DOHH2 (cell line): ENCODE measurements at regions not wholly inside any gene's neighbourhood (a gene's known extent, or its start where the extent isn't known, plus 50 kb on each side); places are given as distances from the start of the nearest gene placed in this dataset.

Experiments used
- H3F3A ChIP-seq: fragments of 200-600 bp; sonication (generic), shearing (Covaris generic); 2 replicates; pipeline ENCODE4 v1.6.0; 2016; ENCODE audit warnings: antibody characterized with exemption, mild to moderate bottlenecking; ENCODE audit not compliant: control insufficient read depth, insufficient read depth
- H3K27ac ChIP-seq: fragments of 200-600 bp; sonication (generic); 2 replicates; pipeline ENCODE4 v1.5.1; 2014; ENCODE audit warnings: low read depth, mild to moderate bottlenecking, low read length, moderate library complexity
- H3K27me3 ChIP-seq: fragments of 200-600 bp; sonication (generic); 2 replicates; pipeline ENCODE4 v1.6.1; 2014; ENCODE audit warnings: mild to moderate bottlenecking, low read length, mixed read lengths; ENCODE audit not compliant: control insufficient read depth
- H3K36me3 ChIP-seq: fragments of 200-600 bp; sonication (generic); 2 replicates; pipeline ENCODE4 v1.6.1; 2014; ENCODE audit warnings: mild to moderate bottlenecking, low read length, moderate library complexity, mixed read lengths; ENCODE audit not compliant: control insufficient read depth
- H3K4me1 ChIP-seq: fragments of 200-600 bp; sonication (generic); 2 replicates; pipeline ENCODE4 v1.6.1; 2014; ENCODE audit warnings: mild to moderate bottlenecking, low read length, mixed read lengths; ENCODE audit not compliant: control insufficient read depth
- H3K4me2 ChIP-seq: fragments of 200-600 bp; sonication (generic); 2 replicates; pipeline ENCODE4 v1.6.0; 2014; ENCODE audit warnings: mild to moderate bottlenecking, low read length, moderate library complexity
- H3K4me3 ChIP-seq: fragments of 200-600 bp; sonication (generic); 2 replicates; pipeline ENCODE4 v1.5.1; 2014; ENCODE audit warnings: mild to moderate bottlenecking, low read length, mixed read lengths
- H3K79me2 ChIP-seq: fragments of 200-600 bp; sonication (generic); 2 replicates; pipeline ENCODE4 v1.6.1; 2014; ENCODE audit warnings: mild to moderate bottlenecking, low read length, mixed read lengths; ENCODE audit not compliant: control insufficient read depth
- H3K9me2 ChIP-seq: fragments of 200-600 bp; sonication (generic); replicated peaks from 2 replicates; pipeline ENCODE4 v1.6.1; 2014; ENCODE audit warnings: mild to moderate bottlenecking, low read length, mixed read lengths; ENCODE audit not compliant: control insufficient read depth
- H3K9me3 ChIP-seq: fragments of 200-600 bp; sonication (generic); 2 replicates; pipeline ENCODE4 v1.6.1; 2014; ENCODE audit warnings: antibody characterized with exemption, low read length, mixed read lengths; ENCODE audit not compliant: control insufficient read depth, insufficient read depth
- H4K20me1 ChIP-seq: fragments of 200-600 bp; sonication (generic); 2 replicates; pipeline ENCODE4 v1.6.0; 2014; ENCODE audit warnings: low read depth, mild to moderate bottlenecking, antibody characterized with exemption, low read length, moderate library complexity; ENCODE audit not compliant: control insufficient read depth, insufficient read depth
- EZH2phosphoT487 ChIP-seq: fragments of 200-600 bp; sonication (generic); IDR thresholded peaks from 2 replicates; pipeline ENCODE4 v1.6.1; 2017; ENCODE audit warnings: borderline replicate concordance, mild to moderate bottlenecking, antibody characterized with exemption, low read length, moderate library complexity, mixed read lengths
- TF ChIP-seq, protein P1 (sequence below): fragments of 200-600 bp; sonication (generic); IDR thresholded peaks from one replicate; pipeline ENCODE4 v1.5.1; 2014; ENCODE audit warnings: antibody characterized with exemption, mild to moderate bottlenecking, low read depth, low read length; ENCODE audit not compliant: poor library complexity, severe bottlenecking

DNA sequence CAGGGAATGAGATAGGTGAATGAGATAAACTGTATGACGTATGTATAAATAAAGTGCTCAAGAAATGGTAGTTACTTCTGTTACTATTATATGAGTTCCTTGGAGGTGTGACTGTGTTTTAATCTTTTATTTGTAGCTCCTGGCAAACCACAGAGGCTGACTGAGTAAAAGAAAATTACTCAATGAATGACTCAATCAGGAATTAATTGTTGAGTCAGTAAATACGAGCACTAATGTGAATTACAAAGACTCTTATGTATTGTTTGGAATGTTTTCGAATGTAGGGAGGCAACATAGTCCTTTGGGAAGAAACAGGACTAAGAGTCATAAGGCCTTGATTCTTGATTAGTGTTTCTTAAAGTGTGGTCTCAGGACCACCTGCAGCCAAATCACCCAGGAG lies 51.1 kb upstream of the BLID start:
- Histone ChIP-seq H3K9me3 (no peaks in the 10 kb centered on the region), H3F3A (no peaks in the 10 kb centered on the region), H3K4me1 (no peaks in the 10 kb centered on the region), H3K27me3 (no peaks in the 10 kb centered on the region), H3K79me2 (no peaks in the 10 kb centered on the region), H3K36me3 (no peaks in the 10 kb centered on the region), H3K4me3 (no peak overlapping the region), H4K20me1 (no peaks in the 10 kb centered on the region), H3K4me2 (no peak overlapping the region), H3K27ac (no peak overlapping the region), H3K9me2 (no peaks in the 10 kb centered on the region)
- no peak for TF ChIP-seq EZH2phosphoT487
- TF ChIP-seq, protein P1, sequence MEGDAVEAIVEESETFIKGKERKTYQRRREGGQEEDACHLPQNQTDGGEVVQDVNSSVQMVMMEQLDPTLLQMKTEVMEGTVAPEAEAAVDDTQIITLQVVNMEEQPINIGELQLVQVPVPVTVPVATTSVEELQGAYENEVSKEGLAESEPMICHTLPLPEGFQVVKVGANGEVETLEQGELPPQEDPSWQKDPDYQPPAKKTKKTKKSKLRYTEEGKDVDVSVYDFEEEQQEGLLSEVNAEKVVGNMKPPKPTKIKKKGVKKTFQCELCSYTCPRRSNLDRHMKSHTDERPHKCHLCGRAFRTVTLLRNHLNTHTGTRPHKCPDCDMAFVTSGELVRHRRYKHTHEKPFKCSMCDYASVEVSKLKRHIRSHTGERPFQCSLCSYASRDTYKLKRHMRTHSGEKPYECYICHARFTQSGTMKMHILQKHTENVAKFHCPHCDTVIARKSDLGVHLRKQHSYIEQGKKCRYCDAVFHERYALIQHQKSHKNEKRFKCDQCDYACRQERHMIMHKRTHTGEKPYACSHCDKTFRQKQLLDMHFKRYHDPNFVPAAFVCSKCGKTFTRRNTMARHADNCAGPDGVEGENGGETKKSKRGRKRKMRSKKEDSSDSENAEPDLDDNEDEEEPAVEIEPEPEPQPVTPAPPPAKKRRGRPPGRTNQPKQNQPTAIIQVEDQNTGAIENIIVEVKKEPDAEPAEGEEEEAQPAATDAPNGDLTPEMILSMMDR, result no peak

DNA sequence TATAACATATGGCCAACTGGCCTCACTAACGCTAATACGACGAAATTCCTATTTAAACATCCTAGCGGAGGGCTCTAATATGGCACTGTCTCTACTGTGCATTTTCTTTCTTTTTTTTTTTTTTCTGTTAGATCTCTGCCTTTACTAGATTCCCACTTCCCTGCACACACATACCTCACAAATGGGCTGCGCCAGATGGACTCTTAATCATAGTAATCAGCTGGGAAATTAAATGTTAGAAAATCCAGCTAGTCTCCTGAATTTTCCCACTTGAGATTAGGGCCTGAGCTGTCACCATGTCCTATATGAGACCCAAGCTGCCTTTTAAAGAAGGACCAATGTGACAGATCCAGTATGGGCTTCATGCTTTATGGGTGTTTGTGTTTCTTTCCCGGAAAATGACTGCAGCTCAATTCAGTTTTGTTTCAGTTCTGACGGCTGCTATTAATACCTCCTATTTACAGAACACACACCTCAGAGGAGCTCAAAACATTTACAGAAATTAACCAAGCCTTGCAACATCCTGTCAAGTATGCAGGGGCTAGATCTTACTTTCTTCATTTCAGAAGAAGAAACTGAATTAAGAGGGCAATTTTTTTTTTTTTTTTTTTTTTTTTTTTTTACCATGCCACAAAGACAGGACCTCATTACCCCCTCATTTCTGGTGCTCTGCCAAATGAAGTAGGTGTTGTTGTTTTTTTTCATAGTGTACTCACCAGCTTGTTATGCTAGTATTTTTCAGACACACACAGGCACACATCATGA lies 49.8 kb upstream of the BLID start:
- no peak overlapping the region for H3K4me2 ChIP-seq
- no peaks in the 10 kb centered on the region for H3K36me3 ChIP-seq
- no peak overlapping the region for H3K27ac ChIP-seq
- no peaks in the 10 kb centered on the region for H3K9me3 ChIP-seq
- no peaks in the 10 kb centered on the region for H3K27me3 ChIP-seq
- no peaks in the 10 kb centered on the region for H3K79me2 ChIP-seq
- H3F3A ChIP-seq, result no peaks in the 10 kb centered on the region
- H3K4me3 ChIP-seq, result no peak overlapping the region
- H4K20me1 ChIP-seq, result no peaks in the 10 kb centered on the region
- no peaks in the 10 kb centered on the region for H3K9me2 ChIP-seq
- no peaks in the 10 kb centered on the region for H3K4me1 ChIP-seq
- TF ChIP-seq, protein P1, result no peak
